SK-N-MC (cell line): ENCODE measurements at regions not wholly inside any gene's neighbourhood (a gene's known extent, or its start where the extent isn't known, plus 50 kb on each side); places are given as distances from the start of the nearest gene placed in this dataset.

Experiments used
- DNase-seq: peaks from one replicate; pipeline ENCODE4 v3.0.0-alpha.2; 2011; ENCODE audit warnings: low read depth, low spot score
- H3K27ac ChIP-seq: fragments of 200-600 bp; sonication (generic); 2 replicates; pipeline ENCODE4 v1.5.1; 2016; ENCODE audit warnings: mixed run types
- H3K36me3 ChIP-seq: fragments of 200-600 bp; sonication (generic); 2 replicates; pipeline ENCODE4 v1.6.1; 2017; ENCODE audit warnings: antibody characterized with exemption, low read length, mixed read lengths; ENCODE audit not compliant: insufficient read depth
- H3K4me3 ChIP-seq: fragments of 200-600 bp; sonication (generic); 2 replicates; pipeline ENCODE4 v1.5.1; 2016
- H3K9ac ChIP-seq: fragments of 200-600 bp; sonication (generic); 2 replicates; pipeline ENCODE4 v1.8.0; 2017; ENCODE audit warnings: mixed run types, mixed read lengths; ENCODE audit not compliant: insufficient read length
- H3K9me3 ChIP-seq: fragments of 200-600 bp; sonication (generic); 2 replicates; pipeline ENCODE4 v1.6.1; 2017; ENCODE audit warnings: low read depth, mild to moderate bottlenecking, antibody characterized with exemption, low read length, moderate library complexity, mixed read lengths
- EZH2 ChIP-seq: fragments of 200-600 bp; sonication (generic); IDR thresholded peaks from one replicate; pipeline ENCODE4 v1.6.1; 2017; ENCODE audit warnings: antibody characterized with exemption
- FOXP2 ChIP-seq: optimal IDR thresholded peaks from 2 replicates; pipeline ENCODE3; 2011; ENCODE audit warnings: mild to moderate bottlenecking, moderate library complexity; ENCODE audit not compliant: insufficient read depth; ENCODE audit errors: extremely low read length, control extremely low read depth
- POLR2AphosphoS5 ChIP-seq: IDR thresholded peaks from 2 replicates; pipeline ENCODE4 v1.6.1; 2012; ENCODE audit warnings: mild to moderate bottlenecking, low read depth, low read length, borderline replicate concordance

GRCh38 chr2:226483745-226484619, 315.6 kb downstream of the IRS1 start:
- no peak for DNase-seq
- H3K9ac ChIP-seq: no peak overlapping the region
- no peaks in the 10 kb centered on the region for H3K36me3 ChIP-seq
- H3K4me3 ChIP-seq: no peak overlapping the region
- TF ChIP-seq FOXP2 (no peak), POLR2AphosphoS5 (no peak), EZH2 (no peak)
- H3K9me3 ChIP-seq: no peaks in the 10 kb centered on the region
- H3K27ac ChIP-seq: no peak overlapping the region

GRCh38 chr2:226483143-226483542, 316.5 kb downstream of the IRS1 start:
- H3K9me3 ChIP-seq: no peaks in the 10 kb centered on the region
- no peaks in the 10 kb centered on the region for H3K36me3 ChIP-seq
- H3K4me3 ChIP-seq: no peak overlapping the region
- H3K27ac ChIP-seq: no peak overlapping the region
- no peak for DNase-seq
- H3K9ac ChIP-seq: no peak overlapping the region
- TF ChIP-seq EZH2: no peak
- TF ChIP-seq POLR2AphosphoS5: no peak
- no peak for TF ChIP-seq FOXP2

GRCh38 chr2:226478109-226478809, 321.4 kb downstream of the IRS1 start:
- DNase-seq: no peak
- H3K4me3 ChIP-seq: no peak overlapping the region
- no peak for TF ChIP-seq EZH2
- TF ChIP-seq FOXP2: no peak
- no peak for TF ChIP-seq POLR2AphosphoS5
- no peak overlapping the region for H3K27ac ChIP-seq
- H3K9ac ChIP-seq: no peak overlapping the region
- no peaks in the 10 kb centered on the region for H3K9me3 ChIP-seq
- H3K36me3 ChIP-seq: no peaks in the 10 kb centered on the region

- no peak for DNase-seq
- Histone ChIP-seq H3K27ac (no peak overlapping the region), H3K9me3 (no peaks in the 10 kb centered on the region), H3K4me3 (no peak overlapping the region), H3K9ac (no peak overlapping the region), H3K36me3 (no peaks in the 10 kb centered on the region)
- TF ChIP-seq EZH2 (no peak), POLR2AphosphoS5 (no peak), FOXP2 (no peak)
Observed at GRCh38 chr2:226477221-226478108, 322.2 kb downstream of the IRS1 start.

- Histone ChIP-seq H3K9ac (no peak overlapping the region), H3K4me3 (no peak overlapping the region), H3K9me3 (no peaks in the 10 kb centered on the region), H3K27ac (no peak overlapping the region), H3K36me3 (no peaks in the 10 kb centered on the region)
- TF ChIP-seq EZH2 (no peak), FOXP2 (no peak), POLR2AphosphoS5 (no peak)
- DNase-seq: no peak
Observed at GRCh38 chr2:226475650-226476049, 324.0 kb downstream of the IRS1 start.

GRCh38 chr2:226474131-226474530, 325.5 kb downstream of the IRS1 start:
- Histone ChIP-seq H3K9ac (no peak overlapping the region), H3K27ac (no peak overlapping the region), H3K36me3 (no peaks in the 10 kb centered on the region), H3K4me3 (no peak overlapping the region), H3K9me3 (no peaks in the 10 kb centered on the region)
- no peak for TF ChIP-seq EZH2
- TF ChIP-seq POLR2AphosphoS5: no peak
- no peak for TF ChIP-seq FOXP2
- no peak for DNase-seq

GRCh38 chr2:226471987-226472470, 327.6 kb downstream of the IRS1 start:
- H3K9me3 ChIP-seq: no peaks in the 10 kb centered on the region
- no peak overlapping the region for H3K27ac ChIP-seq
- H3K4me3 ChIP-seq: no peak overlapping the region
- no peaks in the 10 kb centered on the region for H3K36me3 ChIP-seq
- no peak for TF ChIP-seq POLR2AphosphoS5
- TF ChIP-seq EZH2: no peak
- no peak for TF ChIP-seq FOXP2
- DNase-seq: no peak
- H3K9ac ChIP-seq: no peak overlapping the region
